Eye (tissue), 1 donor: ENCODE measurements at regions not wholly inside any gene's neighbourhood (a gene's known extent, or its start where the extent isn't known, plus 50 kb on each side); places are given as distances from the start of the nearest gene placed in this dataset.
"Not testable (repeated sequence)": the region's sequence is repeated elsewhere in the genome, so short reads cannot be mapped to it uniquely, and the experiment has no call there.

Source experiments
- DNase-seq: peaks from one replicate; pipeline ENCODE4 v3.0.0-alpha.2; 2015

GRCh38 chr3:166510382-166510781 lies 673.2 kb upstream of the BCHE start:
- no peak for DNase-seq

GRCh38 chr3:166500420-166500819 lies 663.2 kb upstream of the BCHE start:
- DNase-seq, result not testable (repeated sequence)

DNA sequence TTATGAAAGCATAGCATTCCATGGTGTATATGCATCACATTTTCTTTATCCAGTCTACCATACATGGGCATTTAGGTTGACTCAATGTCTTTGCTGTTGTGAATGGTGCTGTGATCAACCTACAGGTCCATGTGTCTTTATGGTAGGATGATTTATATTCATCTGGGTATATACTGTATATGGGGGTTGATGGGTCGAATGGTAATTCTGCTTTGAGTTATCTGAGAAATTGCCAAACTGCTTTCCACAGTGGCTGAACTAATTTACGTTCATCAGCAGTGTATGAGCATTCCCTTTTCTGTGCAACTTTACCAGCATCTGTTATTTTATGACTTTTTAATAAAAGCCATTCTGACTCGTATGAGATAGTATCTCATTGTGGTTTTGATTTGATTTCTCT lies 662.4 kb upstream of the BCHE start:
- no peak for DNase-seq

DNA sequence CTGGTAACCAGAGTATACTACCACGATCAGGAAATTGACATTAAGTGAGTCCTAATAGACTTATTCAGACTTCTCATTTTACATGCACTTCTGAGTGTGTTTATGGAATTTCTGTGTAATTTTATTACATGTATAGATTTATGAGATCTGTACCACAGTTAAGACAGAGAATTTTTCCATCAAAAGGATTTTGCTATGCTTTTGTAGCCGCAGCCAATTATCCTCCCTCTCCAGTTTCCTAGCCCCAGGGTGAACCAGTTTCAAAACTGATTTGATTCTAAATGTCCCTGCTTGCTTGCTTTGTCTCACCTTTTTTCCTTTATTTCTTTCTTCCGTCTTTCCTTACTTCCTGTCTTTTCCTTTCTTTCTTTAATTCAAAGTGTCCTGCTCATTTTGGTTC lies 661.2 kb upstream of the BCHE start:
- no peak for DNase-seq

DNA sequence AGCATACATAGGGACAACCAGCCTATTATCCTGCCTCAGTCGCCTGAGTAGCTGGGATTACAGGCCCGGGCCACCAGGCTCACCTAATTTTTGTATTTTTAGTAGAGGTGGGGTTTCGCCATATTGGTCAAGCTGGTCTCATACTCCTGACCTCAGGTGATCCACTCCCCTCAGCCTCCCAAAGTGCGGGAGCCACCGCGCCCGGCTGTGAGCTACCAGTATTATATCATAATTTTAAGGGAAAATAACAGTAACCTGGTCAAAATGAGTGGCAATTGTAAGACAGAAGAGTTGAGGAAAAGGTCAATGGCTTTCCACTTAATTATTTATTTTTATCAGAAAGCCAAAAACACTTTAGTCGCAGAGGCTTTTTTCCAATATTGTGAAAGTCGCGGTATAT lies 652.6 kb upstream of the BCHE start:
- no peak for DNase-seq

GRCh38 chr3:166488977-166489672 lies 651.9 kb upstream of the BCHE start:
- DNase-seq, result no peak

DNA sequence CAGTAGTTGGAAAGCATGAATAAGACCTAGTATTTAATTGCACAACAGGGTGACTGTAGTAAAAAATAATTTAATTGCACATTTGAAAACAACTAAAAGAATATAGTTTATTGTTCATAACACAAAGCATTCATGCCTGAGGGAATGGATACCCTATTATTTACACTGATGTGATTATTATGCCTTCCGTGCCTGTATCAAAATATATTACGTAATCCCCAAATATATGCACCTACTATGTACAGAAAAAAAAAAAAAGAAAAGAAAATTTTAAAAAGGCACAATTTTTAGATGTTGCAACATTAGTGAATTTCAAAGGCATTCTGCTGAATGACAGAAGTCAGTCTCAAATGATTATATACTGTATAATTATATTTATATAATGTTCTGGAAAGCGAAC lies 647.2 kb upstream of the BCHE start:
- no peak for DNase-seq

DNA sequence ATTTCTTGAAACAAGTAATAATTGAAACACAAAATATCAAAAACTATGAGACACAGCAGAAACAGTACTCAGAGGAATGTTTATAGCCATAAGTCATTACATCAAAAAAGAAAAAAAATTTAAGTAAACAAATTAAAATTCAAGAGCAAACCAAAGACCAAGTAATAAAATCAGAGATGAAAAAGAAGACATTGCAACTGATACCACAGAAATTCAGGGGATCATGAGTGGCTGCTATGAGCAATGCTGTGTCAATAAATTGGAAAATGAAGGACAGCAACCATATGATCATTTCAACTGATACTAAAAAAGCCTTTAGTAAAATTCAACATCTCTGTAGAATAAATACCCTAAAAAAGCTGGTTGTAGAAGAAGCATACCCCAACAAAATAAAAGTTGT lies 644.1 kb upstream of the BCHE start:
- DNase-seq, result no peak

GRCh38 chr3:166478356-166478755 lies 641.1 kb upstream of the BCHE start:
- DNase-seq, result no peak

GRCh38 chr3:166473501-166473900 lies 636.3 kb upstream of the BCHE start:
- no peak for DNase-seq

GRCh38 chr3:166472015-166472414 lies 634.8 kb upstream of the BCHE start:
- no peak for DNase-seq

DNA sequence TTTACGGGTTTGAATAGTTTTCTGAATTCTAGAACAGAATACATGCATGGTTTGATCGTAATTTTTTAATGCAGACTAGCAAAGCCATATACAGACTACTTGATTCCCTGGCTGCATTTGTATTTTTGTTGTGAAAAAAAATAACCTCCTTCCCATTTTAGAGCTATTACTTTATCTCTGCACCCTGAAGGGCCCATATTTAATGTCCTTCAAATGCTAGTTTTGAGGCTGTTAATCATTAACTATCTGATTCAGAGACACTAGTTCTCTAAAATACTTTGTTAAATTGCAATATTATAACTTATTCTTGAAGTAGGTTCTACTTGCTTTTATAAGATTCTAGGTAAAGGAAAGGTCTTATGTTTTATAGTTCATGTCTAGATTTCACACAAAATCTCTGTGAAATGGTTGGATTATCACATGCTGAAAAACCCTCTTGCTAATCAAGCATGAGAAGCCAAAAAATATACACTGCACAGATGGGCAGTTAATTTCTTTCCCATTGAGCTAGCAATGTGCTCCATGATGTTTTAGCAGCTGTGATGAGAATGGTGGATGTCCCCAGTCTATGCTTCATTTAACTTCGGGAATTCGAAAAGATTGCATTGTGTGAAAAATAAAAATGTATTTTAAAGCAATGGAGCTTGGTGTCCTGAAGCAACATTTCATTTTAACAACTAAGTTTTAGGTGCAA lies 634.0 kb upstream of the BCHE start:
- no peak for DNase-seq

DNA sequence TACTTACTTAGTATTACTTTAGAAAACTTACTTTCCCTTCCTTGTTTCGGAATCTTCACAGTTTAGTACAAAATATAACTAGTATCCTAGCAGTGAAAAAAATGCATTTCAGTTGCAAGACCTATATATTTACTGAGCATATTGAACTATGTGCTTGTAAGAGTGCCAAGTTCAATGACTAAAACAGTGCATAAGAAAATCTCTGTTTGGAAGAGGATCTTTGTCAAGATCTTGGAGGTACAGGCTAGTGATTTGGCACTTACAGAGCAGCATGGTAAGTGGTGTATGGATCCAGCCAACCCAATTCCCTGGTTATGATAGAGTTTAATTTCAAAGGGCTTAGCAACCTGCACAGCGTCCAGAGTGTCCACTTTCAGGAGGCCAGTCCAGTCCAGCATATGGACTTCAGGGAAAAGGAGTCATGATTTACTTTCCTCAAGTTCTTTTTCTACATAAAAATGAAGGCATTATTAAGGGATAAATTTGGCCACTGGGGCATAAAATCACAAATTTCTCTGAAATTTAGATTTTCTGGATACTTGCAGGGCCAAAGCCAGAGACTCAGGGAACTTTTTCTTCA lies 625.8 kb upstream of the BCHE start:
- DNase-seq, result no peak

GRCh38 chr3:166461626-166462025 lies 624.4 kb upstream of the BCHE start:
- no peak for DNase-seq

GRCh38 chr3:166457382-166457781 lies 620.2 kb upstream of the BCHE start:
- no peak for DNase-seq

- no peak for DNase-seq
Observed at GRCh38 chr3:166456286-166456685, 619.1 kb upstream of the BCHE start.

- DNase-seq, result no peak
Observed at GRCh38 chr3:166455744-166456143, 618.5 kb upstream of the BCHE start.

DNA sequence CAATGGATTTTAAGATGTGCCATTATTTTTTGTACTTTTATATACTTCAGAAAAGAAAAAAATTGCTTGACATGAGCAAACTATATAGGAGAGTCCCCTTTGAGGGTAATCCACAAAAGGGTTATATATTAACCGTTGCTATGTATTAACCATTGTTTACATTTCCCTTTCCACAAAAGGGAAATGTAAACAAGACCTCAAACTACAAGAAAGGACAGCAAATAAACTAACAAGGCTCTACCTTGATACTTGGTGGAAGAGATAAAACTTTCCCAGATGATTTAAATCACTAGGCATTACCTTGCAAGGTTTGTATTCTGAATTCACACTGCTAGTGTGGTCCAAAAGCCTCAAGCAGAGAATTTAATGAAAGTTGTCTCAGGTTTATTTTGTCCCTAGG lies 616.3 kb upstream of the BCHE start:
- no peak for DNase-seq

DNA sequence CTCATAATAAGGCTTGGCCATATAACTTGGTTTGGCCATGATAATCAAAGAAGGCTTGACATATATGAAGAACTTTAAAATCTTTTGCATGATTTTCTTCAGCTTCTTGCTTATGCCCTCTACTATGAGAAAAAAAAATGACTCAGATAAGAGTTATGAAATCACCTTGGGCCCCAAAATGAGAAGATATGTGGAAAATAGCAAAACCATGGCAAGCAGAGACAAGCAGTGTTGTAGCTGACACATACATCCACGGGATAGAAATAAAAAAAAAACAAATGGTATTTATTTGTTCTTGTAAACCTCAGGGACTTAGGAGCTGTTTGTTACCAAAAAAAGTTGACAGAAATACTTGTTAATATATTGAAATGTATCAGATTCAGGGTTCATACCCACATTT lies 614.8 kb upstream of the BCHE start:
- DNase-seq, result no peak

GRCh38 chr3:166447513-166447912 lies 610.3 kb upstream of the BCHE start:
- DNase-seq, result no peak

DNA sequence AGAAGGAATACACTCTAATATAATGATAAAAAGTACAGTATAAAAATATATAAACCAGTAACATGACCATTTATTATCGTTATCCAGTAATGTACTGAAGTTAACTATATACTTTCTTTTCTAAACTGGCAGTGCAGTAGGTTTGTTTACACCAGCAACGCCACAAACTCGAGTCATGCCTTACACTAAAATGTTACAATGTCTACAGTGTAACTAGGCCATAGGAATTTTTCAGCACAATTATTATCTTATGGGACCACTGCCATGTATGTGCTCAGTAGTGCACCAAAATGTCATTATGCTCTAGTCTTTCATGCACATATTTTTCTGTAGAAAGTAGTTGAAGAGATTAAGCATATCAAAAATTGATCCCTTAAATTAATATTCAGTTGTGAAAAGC lies 609.8 kb upstream of the BCHE start:
- DNase-seq, result no peak

DNA sequence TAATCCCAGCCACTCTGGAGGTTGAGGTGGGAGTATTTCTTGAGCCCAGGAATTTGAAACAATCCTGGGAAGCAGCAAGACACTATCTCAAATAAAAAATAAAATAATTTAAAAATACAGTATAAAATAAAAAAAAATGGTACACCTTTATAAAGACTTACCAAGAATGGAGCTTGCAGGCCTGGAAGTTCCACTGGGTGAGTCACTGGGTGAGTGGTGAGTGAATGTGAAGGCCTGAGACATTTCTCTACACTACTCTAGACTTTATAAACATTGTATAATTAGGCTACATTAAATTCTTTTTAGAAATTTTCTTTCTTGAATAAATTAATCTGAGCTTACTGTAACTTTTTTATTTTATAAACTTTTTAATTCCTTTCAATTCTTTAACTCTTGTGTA lies 609.1 kb upstream of the BCHE start:
- DNase-seq, result no peak

DNA sequence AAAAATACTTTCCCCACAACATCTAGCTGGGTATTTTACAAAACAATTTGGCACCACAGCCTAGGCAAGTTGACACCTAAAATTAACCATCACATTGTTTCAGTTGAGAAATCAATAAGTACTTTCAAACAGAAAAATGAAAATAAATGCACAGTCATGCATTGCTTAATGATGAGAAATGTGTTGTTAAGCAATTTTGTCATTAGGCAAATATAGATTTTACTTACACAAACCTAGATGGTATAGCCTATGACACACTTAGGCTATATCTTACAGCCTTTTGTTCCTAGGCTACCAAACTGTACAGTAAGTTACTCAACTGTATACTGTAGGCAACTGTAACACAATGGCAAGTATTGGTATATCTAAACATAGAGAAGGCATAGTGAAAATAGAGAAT lies 608.6 kb upstream of the BCHE start:
- no peak for DNase-seq

- DNase-seq, result no peak
Observed at GRCh38 chr3:166444756-166445155, 607.5 kb upstream of the BCHE start.

DNA sequence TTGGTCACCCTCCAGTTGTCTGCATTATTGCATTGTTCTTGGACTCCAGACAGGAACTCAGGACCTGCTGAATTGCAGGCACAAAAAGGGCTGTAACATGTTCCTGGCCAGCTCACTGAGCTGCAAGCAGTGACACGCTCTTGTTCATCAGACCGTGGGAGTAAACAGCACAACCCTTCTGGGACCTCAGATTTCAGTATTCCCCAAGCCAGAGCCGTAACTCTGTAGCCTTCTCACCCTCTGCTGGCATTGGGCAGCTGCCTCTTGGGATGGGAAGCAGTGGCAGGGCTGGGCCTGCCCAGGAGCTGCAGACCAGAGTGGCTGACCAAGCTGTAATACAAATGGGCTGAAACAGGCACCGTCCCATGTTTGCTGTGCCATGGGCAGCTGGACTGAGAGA lies 607.1 kb upstream of the BCHE start:
- DNase-seq, result no peak
